Spleen (tissue), 11 donors: ENCODE measurements at regions not wholly inside any gene's neighbourhood (a gene's known extent, or its start where the extent isn't known, plus 50 kb on each side); places are given as distances from the start of the nearest gene placed in this dataset.

Experiments used
- DNase-seq: peaks from one replicate; pipeline ENCODE4 v3.0.0-alpha.2; 2020
- H3K27ac ChIP-seq, 8 donors: fragments of 200-600 bp; sonication (generic) in 7 of 8; 1 replicate in 4 of 8; 2 replicates in 4 of 8; pipeline versions ENCODE4 v1.5.0 to v1.8.0; 2016 to 2021; ENCODE audit warnings: inconsistent platforms in 4 of 8, mild to moderate bottlenecking in 4 of 8, moderate library complexity in 1 of 8
- H3K27me3 ChIP-seq, 7 donors: fragments of 200-600 bp; sonication (generic) in 6 of 7; replicated peaks in 1 of 7; 1 replicate in 4 of 7; 2 replicates in 3 of 7; pipeline versions ENCODE4 v1.5.0 to v1.8.0; 2016 to 2021; ENCODE audit warnings: inconsistent platforms in 3 of 7, mild to moderate bottlenecking in 1 of 7
- H3K36me3 ChIP-seq, 6 donors: fragments of 200-600 bp; sonication (generic) in 5 of 6; 1 replicate in 4 of 6; 2 replicates in 2 of 6; pipeline versions ENCODE4 v1.5.0 to v1.8.0; 2016 to 2021; ENCODE audit warnings: inconsistent platforms in 2 of 6
- H3K4me1 ChIP-seq, 6 donors: fragments of 200-600 bp; sonication (generic) in 5 of 6; 1 replicate in 3 of 6; 2 replicates in 3 of 6; pipeline versions ENCODE4 v1.5.0 to v1.8.0; 2016 to 2021; ENCODE audit warnings: inconsistent platforms in 3 of 6
- H3K4me3 ChIP-seq, 8 donors: fragments of 200-600 bp; sonication (generic) in 7 of 8; 1 replicate in 4 of 8; 2 replicates in 4 of 8; pipeline versions ENCODE4 v1.5.0 to v1.8.0; 2016 to 2021; ENCODE audit warnings: inconsistent platforms in 4 of 8, mild to moderate bottlenecking in 4 of 8, moderate library complexity in 2 of 8
- H3K9me3 ChIP-seq, 8 donors: fragments of 200-600 bp; sonication (generic) in 7 of 8; 1 replicate in 4 of 8; 2 replicates in 4 of 8; pipeline versions ENCODE4 v1.5.0 to v1.8.0; 2016 to 2021; ENCODE audit warnings: inconsistent platforms in 4 of 8
- CTCF ChIP-seq, 11 experiments: fragments of 200-600 bp in 7 of 11; fragments of 450-650 bp in 4 of 11; sonication (generic) in 4 of 11; IDR thresholded peaks in 8 of 11; conservative IDR thresholded peaks in 3 of 11; 1 replicate in 7 of 11; 2 replicates in 4 of 11; pipeline versions ENCODE4 v1.4.0 to v1.8.0; 2016 to 2021; ENCODE audit warnings: antibody characterized with exemption in 11 of 11, inconsistent platforms in 4 of 11, mild to moderate bottlenecking in 1 of 11
- POLR2A ChIP-seq, 3 donors: fragments of 450-650 bp; IDR thresholded peaks; one replicate each; pipeline ENCODE4 v1.5.1; 2017; ENCODE audit warnings: antibody characterized with exemption in 3 of 3, mild to moderate bottlenecking in 1 of 3
- POLR2AphosphoS5 ChIP-seq, 3 donors: sonication (generic); formaldehyde crosslinking; IDR thresholded peaks; one replicate each; pipeline ENCODE4 v1.5.1; 2017; ENCODE audit warnings: antibody characterized with exemption in 3 of 3
- WGBS, 5 donors: extraction: QIAGEN DNeasy Blood & Tissue Kit in 3 of 5; methylation state at CpG; one replicate each; pipeline versions ENCODE4 v1.1.5 to v1.1.7; 2013 to 2018; 5-methylcytosine and 5-hydroxymethylcytosine counted together
- intact Hi-C: fragments of 100-400 bp; cut with DNase I; formaldehyde crosslinking; loops from one replicate; pipeline ENCODE4 v1.15.0; 2023; ENCODE audit warnings: low total_unique reads
- donor health status: healthy with polysubstance abuse.
- donor health status: DM: no; HTN: no; CAD: no; lungs with moderate emphysema.
- donor health status: DM: no; HTN: no; CAD: no.
- donor health status: Bipolar disorder and iron deficiency.
- donor health status: healthy.
- donor health status: DM: no; HTN: no; CAD: no.
- donor health status: DM: yes; HTN: yes; CAD: no.

- Histone ChIP-seq H3K27me3 (peaks cover 0 to 7% (median 0%) of the 10 kb centered on the region in 7 donors), H3K27ac (no peak overlapping the region), H3K36me3 (no peaks in the 10 kb centered on the region), H3K9me3 (peaks cover 0 to 11% (median 4%) of the 10 kb centered on the region in 8 donors), H3K4me3 (no peak overlapping the region), H3K4me1 (no peaks in the 10 kb centered on the region)
- intact Hi-C loops, result no loop called here
- no peak for DNase-seq
- TF ChIP-seq POLR2AphosphoS5 (IDR thresholded peaks at IDR 0.05) (no peak), CTCF (IDR thresholded peaks at IDR 0.05 in 8 of 11, conservative IDR thresholded peaks at IDR 0.05 in 3 of 11) (no peak), POLR2A (IDR thresholded peaks at IDR 0.05) (no peak)
- 75 to 89% (median 82%) methylated on average over 6 of the region's 6 CpGs for WGBS, 5 donors
Measured at GRCh38 chr7:148489678-148490077, 100.9 kb upstream of the C7orf33 start.

GRCh38 chr7:148492157-148492860 is 98.3 kb upstream of the C7orf33 start:
- Histone ChIP-seq H3K4me1 (no peaks in the 10 kb centered on the region), H3K27ac (no peak overlapping the region), H3K36me3 (no peaks in the 10 kb centered on the region), H3K27me3 (peaks cover 0 to 7% (median 0%) of the 10 kb centered on the region in 7 donors), H3K4me3 (no peak overlapping the region), H3K9me3 (peaks cover 0 to 11% (median 4%) of the 10 kb centered on the region in 8 donors)
- no peak for DNase-seq
- intact Hi-C loops, result no loop called here
- 90 to 95% (median 93%) methylated on average over 3 of the region's 3 CpGs for WGBS, 5 donors
- TF ChIP-seq POLR2A (IDR thresholded peaks at IDR 0.05), result no peak
- no peak for TF ChIP-seq CTCF (IDR thresholded peaks at IDR 0.05 in 8 of 11, conservative IDR thresholded peaks at IDR 0.05 in 3 of 11)

GRCh38 chr7:148495605-148496004 is 95.0 kb upstream of the C7orf33 start:
- Histone ChIP-seq H3K27me3 (peaks cover 0 to 7% (median 0%) of the 10 kb centered on the region in 7 donors), H3K4me3 (no peak overlapping the region), H3K9me3 (peaks cover 0 to 11% (median 4%) of the 10 kb centered on the region in 8 donors), H3K36me3 (no peaks in the 10 kb centered on the region), H3K4me1 (no peaks in the 10 kb centered on the region), H3K27ac (no peak overlapping the region)
- TF ChIP-seq POLR2AphosphoS5 (IDR thresholded peaks at IDR 0.05), result no peak
- no peak for TF ChIP-seq CTCF (IDR thresholded peaks at IDR 0.05 in 8 of 11, conservative IDR thresholded peaks at IDR 0.05 in 3 of 11)
- no peak for TF ChIP-seq POLR2A (IDR thresholded peaks at IDR 0.05)
- WGBS, 5 donors, result 87 to 90% (median 89%) methylated on average over 4 of the region's 4 CpGs
- DNase-seq, result no peak
- intact Hi-C loops, result no loop called here

- no peak for DNase-seq
- no peak for TF ChIP-seq POLR2AphosphoS5 (IDR thresholded peaks at IDR 0.05)
- TF ChIP-seq CTCF (IDR thresholded peaks at IDR 0.05 in 8 of 11, conservative IDR thresholded peaks at IDR 0.05 in 3 of 11), result no peak
- TF ChIP-seq POLR2A (IDR thresholded peaks at IDR 0.05), result no peak
- Histone ChIP-seq H3K27ac (no peak overlapping the region), H3K27me3 (peaks cover 0 to 4% (median 0%) of the 10 kb centered on the region in 7 donors), H3K36me3 (no peaks in the 10 kb centered on the region), H3K4me3 (no peak overlapping the region), H3K9me3 (no peaks in the 10 kb centered on the region), H3K4me1 (peaks cover 0 to 7% (median 0%) of the 10 kb centered on the region in 6 donors)
- 71 to 91% (median 76%) methylated on average over 9 of the region's 9 CpGs for WGBS, 5 donors
- intact Hi-C loops, result loop anchor here (5.0 kb wide), 1 partner anchor 461 kb away; no protein-coding TSS in a partner anchor
Measured at GRCh38 chr7:148500978-148501377, 89.6 kb upstream of the C7orf33 start.
